DMS 273 treated with DMSO at 0.1 percent for 48 hours (cell line): ENCODE measurements at regions not wholly inside any gene's neighbourhood (a gene's known extent, or its start where the extent isn't known, plus 50 kb on each side); places are given as distances from the start of the nearest gene placed in this dataset.
"Not testable (repeated sequence)": the region's sequence is repeated elsewhere in the genome, so short reads cannot be mapped to it uniquely, and the experiment has no call there.

Source experiments
- DNase-seq: peaks from one replicate; lab custom pipeline; 2025; lab: John Stamatoyannopoulos, UW

- no peak for DNase-seq
Observed at GRCh38 chr2:225244933-225245332, 154.6 kb upstream of the NYAP2 start.

- no peak for DNase-seq
Observed at GRCh38 chr2:225236769-225237323, 162.7 kb upstream of the NYAP2 start.

- DNase-seq, result no peak
Observed at GRCh38 chr2:225233234-225233633, 166.3 kb upstream of the NYAP2 start.

GRCh38 chr2:225231900-225232299 lies 167.6 kb upstream of the NYAP2 start:
- no peak for DNase-seq

GRCh38 chr2:225229346-225229745 lies 170.2 kb upstream of the NYAP2 start:
- not testable (repeated sequence) for DNase-seq

- no peak for DNase-seq
Observed at GRCh38 chr2:225226441-225226840, 173.1 kb upstream of the NYAP2 start.

GRCh38 chr2:225223301-225223700 lies 176.2 kb upstream of the NYAP2 start:
- no peak for DNase-seq

- no peak for DNase-seq
Observed at GRCh38 chr2:225207471-225207870, 165.2 kb upstream of the DOCK10 start.

GRCh38 chr2:225207043-225207442 lies 164.8 kb upstream of the DOCK10 start:
- peak; percentile 91 for DNase-seq

GRCh38 chr2:225196579-225196978 lies 154.3 kb upstream of the DOCK10 start:
- DNase-seq, result no peak

- no peak for DNase-seq
Observed at GRCh38 chr2:225192869-225193268, 150.6 kb upstream of the DOCK10 start.

- no peak for DNase-seq
Observed at GRCh38 chr2:225190987-225191386, 148.7 kb upstream of the DOCK10 start.

- DNase-seq, result no peak
Observed at GRCh38 chr2:225184948-225185347, 142.7 kb upstream of the DOCK10 start.

GRCh38 chr2:225182126-225182525 lies 139.9 kb upstream of the DOCK10 start:
- no peak for DNase-seq

- DNase-seq, result peak; percentile 3
Observed at GRCh38 chr2:225177098-225177497, 134.8 kb upstream of the DOCK10 start.

GRCh38 chr2:225173909-225174308 lies 131.6 kb upstream of the DOCK10 start:
- DNase-seq, result no peak

GRCh38 chr2:225171350-225171749 lies 129.1 kb upstream of the DOCK10 start:
- no peak for DNase-seq

GRCh38 chr2:225170162-225170561 lies 127.9 kb upstream of the DOCK10 start:
- no peak for DNase-seq

- no peak for DNase-seq
Observed at GRCh38 chr2:225169396-225169795, 127.1 kb upstream of the DOCK10 start.

- DNase-seq, result no peak
Observed at GRCh38 chr2:225165052-225165451, 122.8 kb upstream of the DOCK10 start.

GRCh38 chr2:225164401-225165050 lies 122.3 kb upstream of the DOCK10 start:
- no peak for DNase-seq

GRCh38 chr2:225158360-225158759 lies 116.1 kb upstream of the DOCK10 start:
- no peak for DNase-seq

- no peak for DNase-seq
Observed at GRCh38 chr2:225156853-225157451, 114.7 kb upstream of the DOCK10 start.

- DNase-seq, result no peak
Observed at GRCh38 chr2:225140723-225141122, 98.5 kb upstream of the DOCK10 start.
